NCI-H1417 treated with DMSO at 0.1 percent for 48 hours (cell line): ENCODE measurements at regions not wholly inside any gene's neighbourhood (a gene's known extent, or its start where the extent isn't known, plus 50 kb on each side); places are given as distances from the start of the nearest gene placed in this dataset.
"Not testable (repeated sequence)": the region's sequence is repeated elsewhere in the genome, so short reads cannot be mapped to it uniquely, and the experiment has no call there.

Source experiments
- DNase-seq: peaks from one replicate; lab custom pipeline; 2025; lab: John Stamatoyannopoulos, UW

DNA sequence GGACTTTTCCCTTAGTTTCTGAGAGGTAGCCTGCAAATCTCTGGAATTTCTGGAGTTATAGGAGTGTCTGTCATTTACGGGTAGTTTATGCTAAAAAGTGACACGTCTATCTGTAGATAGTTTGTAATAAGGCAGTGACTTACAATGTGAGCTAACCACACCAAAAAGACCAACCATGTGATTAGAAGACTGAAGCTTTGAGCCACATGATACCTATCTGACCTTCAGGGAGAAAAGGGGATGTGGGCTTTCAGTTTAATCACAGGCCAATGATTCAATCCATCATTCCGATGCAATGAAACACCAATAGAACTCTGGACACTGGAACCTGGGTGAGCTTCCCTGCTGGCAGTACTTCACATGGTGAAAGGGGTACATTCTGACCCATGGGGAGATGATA lies 254.6 kb upstream of the GK2 start:
- DNase-seq, result no peak

DNA sequence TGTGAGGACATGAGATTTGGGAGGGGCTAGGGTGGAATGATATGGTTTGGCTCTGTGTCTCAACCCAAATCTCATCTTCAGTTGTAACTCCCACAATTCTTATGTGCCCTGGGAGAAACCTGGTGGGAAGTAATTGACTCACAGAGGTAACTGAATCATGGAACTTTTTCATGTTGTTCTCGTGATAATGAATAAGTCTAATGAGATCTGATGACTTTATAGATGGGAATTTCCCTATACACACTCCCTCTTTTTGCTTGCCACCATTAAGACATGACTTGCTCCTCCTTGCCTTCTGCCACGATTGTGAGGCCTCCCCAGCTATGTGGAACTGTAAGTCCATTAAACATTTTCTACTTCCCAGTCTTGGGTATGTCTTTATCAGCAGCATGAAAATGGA lies 253.2 kb upstream of the GK2 start:
- no peak for DNase-seq

GRCh38 chr4:79659308-79659870 lies 251.4 kb upstream of the GK2 start:
- DNase-seq, result not testable (repeated sequence)

- no peak for DNase-seq
Measured at GRCh38 chr4:79657379-79657778, 249.4 kb upstream of the GK2 start.

- no peak for DNase-seq
Measured at GRCh38 chr4:79653871-79654270, 245.8 kb upstream of the GK2 start.

DNA sequence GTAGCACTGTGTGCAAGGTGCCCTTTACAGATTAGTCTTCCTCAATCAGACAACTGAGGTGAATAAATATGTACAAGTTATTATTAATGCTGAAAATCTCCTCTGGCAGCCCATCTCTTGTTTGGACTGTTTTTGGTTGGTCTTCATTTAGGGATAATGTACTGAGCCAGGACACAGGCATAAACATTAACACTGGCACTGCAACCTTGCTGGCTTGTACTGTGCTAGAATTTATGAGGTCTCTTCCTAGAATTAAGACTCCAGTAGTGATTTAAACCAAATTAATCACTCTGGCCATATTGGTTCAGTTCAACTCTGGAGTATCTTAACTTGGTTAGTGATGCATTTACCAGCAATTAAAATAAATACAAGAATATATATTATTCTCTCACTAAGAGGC lies 244.7 kb upstream of the GK2 start:
- DNase-seq, result no peak

GRCh38 chr4:79652232-79652631 lies 244.2 kb upstream of the GK2 start:
- DNase-seq, result no peak

DNA sequence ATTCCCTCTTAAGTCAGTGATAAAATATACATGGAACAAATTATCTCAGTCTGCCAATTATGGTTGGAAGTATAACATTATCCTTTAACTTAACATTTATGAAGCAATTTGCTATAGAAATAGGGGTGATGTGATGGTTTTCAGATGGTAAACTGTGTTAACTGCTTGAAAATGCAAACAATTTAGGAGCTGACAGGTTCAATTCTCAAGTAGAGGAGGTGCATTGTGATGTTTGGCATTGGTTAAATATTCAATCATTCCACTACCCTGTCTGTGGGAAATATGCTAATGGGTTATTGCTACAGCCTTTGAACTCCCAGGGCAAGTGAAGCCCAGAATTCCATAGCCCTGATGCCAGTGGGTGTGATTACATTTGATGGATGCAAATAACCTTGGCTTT lies 243.4 kb upstream of the GK2 start:
- DNase-seq, result no peak

GRCh38 chr4:79650794-79651431 lies 242.9 kb upstream of the GK2 start:
- DNase-seq, result no peak

GRCh38 chr4:79650217-79650616 lies 242.2 kb upstream of the GK2 start:
- DNase-seq, result no peak

DNA sequence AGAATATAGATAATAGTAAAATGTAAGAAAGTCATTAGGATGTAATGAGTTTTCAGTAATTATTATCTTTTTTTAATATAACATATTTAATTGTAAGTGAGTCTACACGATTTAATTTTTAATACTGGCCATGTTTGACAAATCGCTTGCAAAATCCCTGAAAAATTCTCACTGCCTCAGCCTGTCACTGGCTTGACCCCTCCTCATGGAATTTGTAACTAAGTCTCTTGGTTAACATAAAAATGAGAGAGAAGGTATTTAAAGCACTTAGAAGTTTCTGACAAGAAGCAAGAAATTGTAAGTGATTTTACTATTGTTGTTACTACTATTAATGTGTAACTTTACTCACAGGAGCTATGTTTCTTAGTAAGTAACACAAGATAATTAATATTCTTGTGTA lies 237.9 kb upstream of the GK2 start:
- DNase-seq, result no peak

- DNase-seq, result no peak
Measured at GRCh38 chr4:79638735-79639134, 230.7 kb upstream of the GK2 start.

DNA sequence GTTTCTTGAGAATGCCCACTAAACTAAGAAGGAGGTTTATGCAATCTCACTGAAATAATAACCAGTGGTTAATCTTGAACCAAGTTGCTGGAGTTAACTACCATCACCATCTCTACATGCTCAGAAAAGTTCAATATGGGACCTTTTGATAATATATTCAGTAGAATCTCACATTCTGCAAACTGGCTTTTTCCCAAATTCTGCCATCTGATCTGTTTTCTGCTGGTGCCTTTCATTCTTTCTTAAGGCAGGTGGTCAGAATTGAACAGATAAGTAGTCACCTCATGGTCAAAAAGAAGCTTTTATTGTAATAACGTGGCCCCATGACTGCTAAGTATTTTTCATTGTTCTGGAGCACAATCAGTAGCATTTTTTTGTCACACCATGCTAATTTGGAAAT lies 229.0 kb upstream of the GK2 start:
- no peak for DNase-seq

GRCh38 chr4:79634111-79634510 lies 226.1 kb upstream of the GK2 start:
- no peak for DNase-seq

- DNase-seq, result no peak
Measured at GRCh38 chr4:79632114-79632513, 224.1 kb upstream of the GK2 start.

GRCh38 chr4:79626611-79627010 lies 218.6 kb upstream of the GK2 start:
- DNase-seq, result no peak

DNA sequence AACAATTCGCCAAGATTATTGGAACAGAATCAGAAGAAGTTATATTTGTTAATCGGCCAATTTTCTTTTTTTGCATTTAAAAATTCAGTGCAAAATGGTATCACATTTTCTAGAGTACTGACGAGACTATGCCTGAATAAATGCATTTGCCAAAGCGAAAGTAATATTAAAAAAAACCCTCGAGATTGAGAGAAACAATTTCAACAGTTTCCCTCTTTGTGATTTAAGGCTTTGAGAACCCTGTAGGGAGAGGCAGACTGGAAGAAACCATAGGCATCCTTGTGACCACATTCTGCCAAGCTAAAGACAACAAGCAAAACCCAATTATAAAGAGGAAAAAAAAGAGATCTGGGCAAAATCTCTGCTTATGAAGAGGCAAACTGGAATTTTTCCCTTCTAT lies 218.1 kb upstream of the GK2 start:
- no peak for DNase-seq

DNA sequence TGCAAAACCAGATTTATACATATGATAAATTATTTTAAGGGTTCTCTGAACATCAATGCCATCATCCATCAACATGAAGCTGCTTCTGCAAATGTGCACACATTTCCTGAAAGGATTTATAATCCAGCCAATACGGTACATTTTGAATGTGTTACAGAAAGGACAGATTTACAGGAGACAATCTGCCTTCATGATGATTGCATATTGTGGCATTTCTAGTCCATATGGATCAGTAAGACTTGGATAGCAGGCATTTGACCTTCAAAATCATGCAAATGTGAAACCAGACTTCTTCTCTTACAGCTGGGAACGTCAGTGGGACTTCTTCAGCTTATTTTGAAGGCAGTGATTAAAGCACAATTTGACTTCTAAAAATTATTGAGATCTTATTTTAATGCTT lies 217.3 kb upstream of the GK2 start:
- no peak for DNase-seq

DNA sequence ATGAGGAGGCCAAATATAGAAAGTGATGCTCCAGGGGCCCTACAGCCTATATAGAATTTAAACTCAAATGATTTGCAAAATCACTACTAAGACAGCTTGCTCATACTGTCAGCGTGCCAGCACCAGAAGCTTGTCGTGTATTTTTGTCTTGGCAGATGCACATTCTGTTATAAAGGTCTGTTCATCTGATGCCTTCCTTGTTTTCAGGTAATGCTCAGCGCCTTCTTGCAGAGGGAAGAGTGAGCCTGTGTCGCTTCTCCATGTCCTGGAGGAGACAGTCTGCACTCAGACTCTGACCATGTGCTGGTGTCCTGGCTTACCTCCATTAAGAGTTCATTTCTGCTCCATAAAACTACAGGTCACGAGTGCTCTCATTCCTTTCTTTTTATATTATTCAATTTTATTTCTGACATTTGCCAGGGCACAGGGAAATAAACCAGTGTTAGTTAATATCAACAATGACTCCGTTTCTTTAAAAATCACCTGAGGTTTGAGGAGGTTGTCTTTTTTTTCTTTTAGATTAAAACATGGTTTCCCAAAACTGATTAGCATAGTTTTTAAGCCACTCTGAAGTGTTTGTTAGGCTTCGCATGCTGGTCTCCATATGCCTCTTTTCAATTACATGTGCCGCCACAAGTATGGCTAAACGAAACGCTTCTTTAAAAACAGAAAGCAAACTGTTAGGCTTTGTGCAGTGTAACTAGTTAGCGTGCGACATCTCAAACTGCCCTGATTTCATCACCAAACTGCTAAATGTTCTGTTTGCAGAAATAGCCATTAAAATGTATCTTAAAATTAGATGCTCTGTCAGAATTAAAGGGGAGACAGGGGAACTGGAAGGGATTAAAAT lies 215.2 kb upstream of the GK2 start:
- no peak for DNase-seq

DNA sequence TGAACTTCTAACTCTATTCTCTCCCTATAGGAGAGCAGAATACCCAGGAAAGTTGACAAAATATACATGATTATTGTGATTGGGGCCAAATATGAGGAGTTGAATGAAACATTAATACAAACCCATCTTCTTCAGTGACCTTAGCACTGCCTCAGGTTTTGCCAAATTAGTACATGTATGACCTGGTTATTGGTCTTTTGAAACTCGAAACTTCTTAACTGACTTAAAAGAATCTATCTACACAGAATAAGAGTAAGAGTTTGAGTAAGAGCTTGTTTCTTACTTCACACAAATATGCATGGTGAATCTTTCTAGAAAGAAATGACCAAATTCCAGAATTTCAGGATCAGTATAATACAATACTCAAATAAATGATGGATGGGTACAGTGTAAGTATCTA lies 213.0 kb upstream of the GK2 start:
- no peak for DNase-seq

DNA sequence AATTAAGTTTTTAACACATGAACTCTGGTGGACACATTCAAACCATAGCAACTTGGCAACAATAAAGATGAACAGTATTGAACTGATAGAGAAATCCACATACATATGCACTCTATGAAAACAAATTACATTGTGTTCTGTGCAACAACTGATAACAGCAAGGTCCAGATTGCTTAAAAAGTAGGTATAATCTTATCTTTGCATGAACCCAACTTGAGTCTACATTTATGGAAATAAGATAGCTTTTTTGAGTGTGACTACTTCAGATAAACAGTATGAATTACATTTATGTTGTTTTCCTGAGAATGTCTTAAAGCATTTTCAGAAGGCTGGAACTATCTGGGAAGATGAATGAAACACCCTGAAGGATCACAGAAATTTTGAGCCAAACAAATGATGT lies 212.6 kb upstream of the GK2 start:
- no peak for DNase-seq

GRCh38 chr4:79613269-79613935 lies 205.4 kb upstream of the GK2 start:
- DNase-seq, result no peak

DNA sequence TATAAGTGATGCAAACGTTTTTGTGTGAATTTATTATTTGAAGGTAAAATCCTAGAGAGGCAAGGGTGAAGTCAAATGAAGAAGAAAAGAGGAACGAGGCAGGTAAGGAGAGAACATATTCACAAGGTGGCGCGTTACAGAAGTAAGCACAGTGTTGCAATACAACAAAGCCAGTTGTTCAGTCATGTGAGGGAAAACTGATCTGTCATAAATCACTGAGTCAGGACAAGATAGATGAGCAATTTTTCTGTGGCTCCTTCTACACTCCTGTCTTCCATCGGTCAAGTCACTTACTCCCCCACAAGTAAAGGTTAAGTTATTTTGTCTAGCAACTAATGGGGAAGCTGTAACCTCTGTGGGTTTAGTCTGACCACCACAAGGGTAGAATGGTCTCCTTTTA lies 203.0 kb upstream of the GK2 start:
- no peak for DNase-seq
